ENCODE measurements at regions not wholly inside any gene's neighbourhood (a gene's known extent, or its start where the extent isn't known, plus 50 kb on each side); places are given as distances from the start of the nearest gene placed in this dataset.

DNA sequence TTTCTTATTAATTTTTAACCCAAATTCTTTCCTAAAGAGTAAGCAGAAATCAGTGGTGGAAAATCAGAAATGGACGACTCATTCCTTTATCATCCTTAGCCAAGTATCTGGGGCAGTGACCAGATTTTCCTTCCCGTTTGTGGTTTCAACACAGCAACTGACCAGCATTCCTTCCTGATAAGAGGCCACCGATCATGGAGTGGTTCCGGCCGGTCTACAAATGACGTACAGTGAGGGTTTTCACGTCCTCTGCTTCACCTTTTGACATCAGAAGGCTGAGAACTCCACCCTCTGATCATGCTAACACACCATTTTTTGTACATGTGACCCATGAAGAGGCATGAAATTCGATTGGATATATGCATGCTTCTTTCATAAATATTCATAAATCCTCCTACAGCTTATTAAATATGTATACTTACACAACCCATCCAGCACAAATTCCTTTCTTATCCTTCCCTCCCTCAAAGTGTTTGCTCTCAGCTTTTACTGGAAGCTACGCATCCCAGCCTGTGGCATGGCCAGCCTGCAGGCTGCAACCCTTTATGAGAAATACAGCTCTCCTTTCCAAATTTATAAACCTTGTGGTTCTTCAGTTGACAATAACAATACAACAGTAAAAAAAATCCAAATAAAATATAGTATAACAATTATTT is 173.0 kb upstream of the CASK start:
- no peak for DNase-seq (ENCODE audit: low spot score)

DNA sequence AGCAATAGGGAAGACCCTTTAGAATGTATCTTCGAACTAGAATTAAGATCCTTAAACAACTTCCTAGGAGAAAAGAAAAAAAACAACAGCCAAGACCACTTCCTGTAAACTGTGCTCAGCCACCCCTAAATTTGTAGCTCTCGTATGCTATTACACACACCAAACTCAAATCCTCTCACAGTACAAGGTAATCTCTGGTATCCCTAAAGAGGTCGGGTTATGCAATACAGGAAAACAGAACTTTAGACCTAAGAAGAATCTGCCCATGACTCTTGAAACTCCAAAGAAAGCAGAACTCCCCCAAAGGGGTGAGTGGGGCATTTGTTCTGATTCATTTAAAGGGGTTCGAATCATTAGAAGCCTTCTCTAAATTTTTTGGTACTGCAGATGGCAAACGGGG is 170.9 kb upstream of the CASK start:
- no peak for DNase-seq (ENCODE audit: low spot score)

GRCh38 chrX:42093756-42094155 is 170.4 kb upstream of the CASK start:
- no peak for DNase-seq (ENCODE audit: low spot score)

DNA sequence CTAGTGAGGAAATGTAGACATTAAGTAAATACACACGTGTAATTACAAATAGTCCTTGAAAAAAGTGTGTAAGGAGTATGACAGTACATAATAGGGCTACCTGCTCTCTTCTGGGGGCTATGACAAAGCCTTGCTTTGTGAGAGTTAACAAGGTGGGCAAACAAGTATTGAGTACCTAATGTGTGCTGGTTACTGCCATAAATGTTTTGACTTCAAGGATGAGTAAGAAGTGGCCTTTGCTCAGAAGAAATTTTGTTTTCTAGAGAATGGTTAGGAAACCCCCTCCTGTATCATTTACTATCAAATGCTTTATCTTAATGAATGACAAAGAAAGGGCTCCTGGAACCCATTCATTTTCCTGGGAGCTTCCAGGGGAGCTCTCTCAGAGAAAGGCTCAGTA is 167.0 kb upstream of the CASK start:
- no peak for DNase-seq (ENCODE audit: low spot score)

- DNase-seq (ENCODE audit: low spot score) = no peak
Observed at GRCh38 chrX:42089031-42089430, 165.7 kb upstream of the CASK start.

DNA sequence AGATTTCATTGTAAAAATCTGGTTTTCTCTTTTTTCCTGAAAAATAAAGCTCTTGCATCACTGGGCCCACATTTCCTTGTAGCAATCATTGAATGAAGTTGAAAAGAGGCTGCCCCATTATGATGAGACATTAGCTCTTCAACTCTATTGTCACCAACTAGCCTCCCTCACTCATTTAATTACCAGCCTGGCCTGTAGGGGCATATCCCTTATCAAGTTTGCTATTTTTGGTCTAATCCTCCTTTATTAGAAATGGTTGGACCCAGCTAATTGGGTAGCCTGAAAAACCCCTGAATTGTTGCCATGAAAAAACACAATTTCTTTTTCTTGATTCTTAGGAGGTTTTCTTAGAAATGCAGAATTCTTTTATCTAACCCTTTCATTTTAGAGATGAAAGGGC is 164.6 kb upstream of the CASK start:
- no peak for DNase-seq (ENCODE audit: low spot score)

DNA sequence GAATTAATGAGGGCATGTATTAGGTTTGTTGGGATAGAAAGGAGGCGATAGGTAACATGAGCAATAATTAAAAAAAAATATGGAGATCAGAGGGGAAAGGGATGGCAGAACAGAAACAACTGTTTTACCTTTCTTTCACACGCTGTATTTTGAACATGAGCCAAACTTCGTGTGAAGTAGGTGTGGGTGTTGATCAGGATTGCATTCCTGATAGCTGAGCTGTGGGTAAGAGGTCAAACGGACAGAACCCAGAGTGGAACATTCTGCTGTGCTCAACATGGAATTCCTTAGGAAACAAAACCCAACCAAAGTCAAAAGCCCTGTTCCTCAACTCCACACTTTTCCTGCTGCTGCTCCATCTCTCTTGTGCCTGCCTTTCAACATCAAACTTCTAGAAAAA is 162.5 kb upstream of the CASK start:
- DNase-seq (ENCODE audit: low spot score) = no peak

- no peak for DNase-seq (ENCODE audit: low spot score)
Observed at GRCh38 chrX:42079968-42080367, 156.6 kb upstream of the CASK start.

- DNase-seq (ENCODE audit: low spot score) = no peak
Observed at GRCh38 chrX:42077675-42078074, 154.3 kb upstream of the CASK start.

DNA sequence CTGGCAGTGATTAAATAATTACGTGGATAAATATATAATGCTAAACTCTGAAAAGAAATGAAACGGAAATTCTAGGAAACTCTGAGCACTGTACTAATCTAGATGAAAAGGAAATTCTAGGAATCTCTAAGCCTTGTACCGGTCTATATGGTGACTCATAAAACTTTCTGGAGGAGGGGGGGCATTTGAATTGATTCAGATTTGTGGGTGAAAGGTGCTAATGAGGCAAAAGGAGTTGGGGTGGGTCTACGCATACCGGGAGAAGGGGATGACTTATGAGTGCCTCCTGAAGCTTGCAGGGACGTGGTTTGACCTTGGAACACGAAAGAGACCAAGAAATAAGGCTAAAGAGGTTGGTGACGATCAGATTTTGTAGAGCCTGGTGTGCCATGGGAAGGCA is 151.7 kb upstream of the CASK start:
- DNase-seq (ENCODE audit: low spot score) = no peak

DNA sequence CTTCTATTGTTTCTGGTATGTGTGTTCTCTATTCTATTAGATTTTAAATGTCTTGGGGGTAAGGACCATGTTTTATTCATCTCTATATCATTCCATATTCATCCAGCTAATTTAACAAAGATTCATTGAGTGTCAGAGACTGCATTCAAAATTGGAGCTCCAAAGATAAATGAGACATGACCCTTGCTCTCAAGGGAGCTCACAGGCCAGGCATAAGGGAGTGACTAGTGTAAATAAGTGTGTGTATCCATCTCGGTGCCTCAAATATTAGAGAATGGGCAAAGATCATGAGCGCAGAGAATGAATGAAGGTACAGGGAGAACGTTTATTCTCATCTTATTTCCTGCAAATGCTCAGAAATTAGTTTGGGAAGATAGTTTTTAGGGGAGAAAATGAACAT is 150.1 kb upstream of the CASK start:
- DNase-seq (ENCODE audit: low spot score) = no peak

DNA sequence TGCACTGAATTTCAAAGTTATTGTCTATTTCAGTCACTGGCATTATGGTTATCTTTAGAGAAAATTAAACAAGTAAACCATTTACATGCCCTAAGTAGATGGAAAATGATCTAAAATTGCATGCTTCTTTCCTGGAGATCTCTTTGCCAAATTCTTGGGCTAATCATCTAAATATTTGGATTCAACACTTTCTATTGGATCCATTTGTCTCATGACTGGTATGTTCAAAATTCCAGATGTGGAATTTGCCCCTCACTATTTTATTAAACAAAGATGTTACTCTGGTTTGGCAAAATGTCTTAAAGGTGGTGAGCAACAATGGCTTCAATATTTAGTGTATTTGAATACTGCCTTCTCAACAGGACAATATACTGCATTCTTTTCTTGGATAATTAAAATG is 147.5 kb upstream of the CASK start:
- no peak for DNase-seq (ENCODE audit: low spot score)

DNA sequence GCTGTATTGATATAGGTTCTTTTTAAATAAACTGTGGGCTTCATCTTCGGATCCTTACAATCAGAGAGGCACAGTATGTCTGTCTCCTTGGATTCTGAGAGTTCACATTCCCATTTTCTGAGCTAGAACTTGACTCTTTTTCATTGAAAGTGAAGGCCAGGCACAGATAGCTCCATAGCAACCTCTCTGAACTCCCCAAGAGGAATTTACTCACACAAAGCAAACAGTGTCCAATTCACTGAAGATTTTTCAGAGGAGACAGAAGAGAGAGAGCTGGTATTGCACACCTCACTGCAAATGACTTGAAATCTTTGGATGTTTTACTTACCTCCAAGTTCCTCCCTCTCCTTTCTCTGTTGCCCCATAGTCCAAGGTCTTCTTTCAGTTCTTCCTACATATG is 130.9 kb upstream of the CASK start:
- DNase-seq (ENCODE audit: low spot score) = no peak

- no peak for DNase-seq (ENCODE audit: low spot score)
Observed at GRCh38 chrX:42050345-42050744, 127.0 kb upstream of the CASK start.

GRCh38 chrX:42047886-42048285 is 124.5 kb upstream of the CASK start:
- DNase-seq (ENCODE audit: low spot score) = no peak

GRCh38 chrX:42028109-42028508 is 104.8 kb upstream of the CASK start:
- no peak for DNase-seq (ENCODE audit: low spot score)

GRCh38 chrX:42027367-42028000 is 104.1 kb upstream of the CASK start:
- no peak for DNase-seq (ENCODE audit: low spot score)

DNA sequence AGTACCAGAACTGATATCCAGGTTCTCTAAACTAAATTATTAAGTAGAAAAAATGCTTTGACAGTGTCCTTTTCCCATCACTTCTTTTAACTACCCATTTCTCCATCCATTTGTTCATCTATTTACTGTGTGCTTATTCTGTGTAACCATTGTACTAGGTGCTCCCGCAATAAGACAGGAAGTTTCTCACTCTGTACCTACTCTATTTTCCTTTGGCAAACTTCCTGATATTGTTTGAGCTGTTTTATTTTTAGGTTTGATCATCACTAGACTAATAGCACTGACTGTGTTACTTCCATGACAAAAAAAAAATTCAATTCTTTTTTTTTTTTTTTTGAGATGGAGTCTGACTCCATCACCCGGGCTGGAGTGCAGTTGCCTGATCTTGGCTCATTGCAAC is 102.5 kb upstream of the CASK start:
- no peak for DNase-seq (ENCODE audit: low spot score)

- DNase-seq (ENCODE audit: low spot score) = no peak
Observed at GRCh38 chrX:42023122-42023521, 99.8 kb upstream of the CASK start.

DNA sequence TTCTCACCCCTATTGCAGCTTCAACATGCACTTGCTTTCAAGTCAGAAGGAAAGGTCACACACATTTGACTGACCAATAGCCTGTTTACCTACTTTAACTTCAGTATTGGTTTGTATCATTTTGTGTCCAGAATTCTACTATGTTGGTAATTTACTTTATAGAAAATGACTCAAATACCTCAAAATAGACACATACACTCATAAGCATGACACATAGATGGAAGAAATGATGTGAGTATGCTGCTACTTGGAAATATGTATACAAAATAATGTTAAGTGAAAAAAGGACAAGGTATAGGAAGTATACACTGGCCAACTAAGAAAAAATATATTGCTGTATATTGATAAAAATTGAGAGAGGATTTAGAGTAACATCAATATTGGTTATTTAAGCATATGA is 98.8 kb upstream of the CASK start:
- no peak for DNase-seq (ENCODE audit: low spot score)

GRCh38 chrX:42021058-42021457 is 97.7 kb upstream of the CASK start:
- DNase-seq (ENCODE audit: low spot score) = no peak

GRCh38 chrX:42020225-42020624 is 96.9 kb upstream of the CASK start:
- DNase-seq (ENCODE audit: low spot score) = no peak

DNA sequence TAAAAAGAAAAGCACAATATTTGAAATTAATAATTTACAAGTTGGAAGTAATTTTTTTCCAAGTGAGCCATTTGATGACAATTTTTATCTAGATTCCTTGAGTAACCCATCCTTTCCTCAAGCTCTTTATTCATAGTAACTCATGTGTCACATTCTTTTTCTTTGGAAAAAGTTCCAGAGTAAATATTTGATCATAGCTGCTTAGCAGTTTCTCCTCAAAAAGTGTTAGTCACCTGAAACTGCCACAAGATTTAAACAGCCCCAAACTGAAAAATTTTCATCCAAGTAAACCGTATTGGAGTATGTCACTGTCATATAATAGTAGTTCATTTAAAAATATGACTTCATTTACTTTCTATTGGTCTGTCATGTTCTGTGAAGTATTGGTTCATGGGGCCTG is 94.6 kb upstream of the CASK start:
- DNase-seq (ENCODE audit: low spot score) = no peak

- DNase-seq (ENCODE audit: low spot score) = no peak
Observed at GRCh38 chrX:42000836-42001235, 77.5 kb upstream of the CASK start.

All from SK-N-DZ (cell line).